GM19452 (cell line): ENCODE measurements at regions not wholly inside any gene's neighbourhood (a gene's known extent, or its start where the extent isn't known, plus 50 kb on each side); places are given as distances from the start of the nearest gene placed in this dataset.

Experiments
- ATAC-seq: cut with Tn5 transposase; IDR thresholded peaks from one replicate; pipeline ENCODE4 v1.9.1; 2021; ENCODE audit not compliant: unreplicated experiment

DNA sequence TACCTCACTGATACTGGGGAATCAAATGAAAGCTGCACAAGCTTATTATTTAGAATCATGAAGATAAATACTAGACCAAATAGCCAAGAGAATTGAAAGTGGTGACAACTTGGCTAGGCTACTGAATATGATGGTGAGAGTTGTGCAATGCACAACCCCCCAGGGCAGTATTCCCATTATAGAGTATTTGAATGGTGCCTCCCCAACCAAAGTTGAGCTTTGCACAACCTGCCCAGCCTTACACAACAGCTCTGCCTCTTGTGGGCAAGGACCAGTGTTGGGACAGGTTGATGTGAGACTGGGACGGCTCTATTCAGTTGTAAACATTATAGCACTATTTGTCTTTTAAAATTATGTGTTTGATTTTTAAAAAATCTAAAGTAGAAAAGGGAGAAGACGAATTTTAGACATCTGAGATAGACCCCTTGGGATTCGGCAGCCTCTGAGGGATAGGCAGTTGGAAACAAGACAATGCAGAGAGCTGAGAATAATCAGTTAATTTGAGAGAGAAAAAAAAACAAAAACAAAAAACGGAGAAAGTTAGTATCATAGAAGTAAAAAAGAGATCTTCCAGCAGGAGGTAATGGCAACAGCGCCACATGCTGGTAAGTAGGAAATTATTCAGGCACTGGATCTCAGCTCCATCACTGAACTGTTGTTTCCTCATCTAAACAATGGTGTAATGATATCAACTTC lies 91.0 kb upstream of the KCNA3 start:
- no peak for ATAC-seq

DNA sequence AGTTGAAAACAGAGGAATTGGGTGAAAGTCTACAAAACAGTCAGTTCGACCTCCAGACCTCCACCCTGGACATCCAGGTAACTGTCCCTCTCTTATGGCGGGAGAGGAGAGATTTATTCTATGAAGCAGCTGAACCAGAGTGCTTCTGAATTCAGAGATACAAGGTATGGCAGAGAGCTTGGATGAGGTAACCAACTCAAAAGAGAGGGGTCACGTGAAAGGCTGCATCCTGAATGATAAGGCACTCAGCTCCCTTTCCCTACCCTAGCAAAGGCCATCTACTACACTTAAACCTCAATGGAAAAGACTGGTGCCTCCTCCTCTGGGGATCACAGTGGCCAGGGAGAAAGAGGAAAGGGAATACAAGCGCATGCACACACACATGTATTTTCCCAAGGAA lies 88.4 kb upstream of the KCNA3 start:
- no peak for ATAC-seq

DNA sequence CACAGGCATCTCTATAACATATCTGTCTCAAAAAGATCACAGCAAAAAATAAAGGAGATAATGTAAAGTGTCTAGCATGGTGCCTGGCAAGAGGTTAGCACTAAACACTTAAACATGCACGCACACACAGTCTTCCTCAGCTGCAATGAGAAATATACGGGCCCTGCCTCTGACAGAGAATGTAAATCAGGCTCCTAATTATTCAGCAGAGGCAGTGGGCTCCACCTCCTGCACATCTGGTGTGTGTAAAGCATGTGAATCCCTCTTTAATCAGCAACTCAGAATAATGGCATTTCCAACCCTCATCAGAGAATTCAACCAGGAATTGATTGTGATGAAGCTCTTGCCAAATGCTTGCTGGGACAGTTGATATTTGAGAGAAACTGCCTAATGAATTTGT lies 85.6 kb upstream of the KCNA3 start:
- ATAC-seq: no peak

DNA sequence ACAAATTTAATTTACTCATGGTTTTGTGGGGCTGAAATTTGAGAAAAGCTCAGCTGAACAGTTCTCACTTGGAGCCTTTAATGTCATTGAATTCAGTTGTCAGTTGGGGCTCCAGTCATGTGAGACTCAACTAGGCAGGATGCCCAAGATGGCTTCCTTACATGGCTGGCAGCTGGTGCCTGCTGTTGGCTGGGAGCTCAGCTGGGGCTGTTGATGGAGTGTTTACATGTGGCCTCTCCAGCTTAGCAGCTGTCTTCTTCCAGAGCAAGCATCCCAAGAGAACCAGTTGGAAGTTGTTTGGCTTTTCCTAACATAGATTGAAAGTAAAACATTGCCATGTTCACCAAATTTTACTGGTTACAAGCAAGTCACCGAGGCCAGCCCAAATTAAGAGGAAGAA lies 81.8 kb upstream of the KCNA3 start:
- no peak for ATAC-seq

DNA sequence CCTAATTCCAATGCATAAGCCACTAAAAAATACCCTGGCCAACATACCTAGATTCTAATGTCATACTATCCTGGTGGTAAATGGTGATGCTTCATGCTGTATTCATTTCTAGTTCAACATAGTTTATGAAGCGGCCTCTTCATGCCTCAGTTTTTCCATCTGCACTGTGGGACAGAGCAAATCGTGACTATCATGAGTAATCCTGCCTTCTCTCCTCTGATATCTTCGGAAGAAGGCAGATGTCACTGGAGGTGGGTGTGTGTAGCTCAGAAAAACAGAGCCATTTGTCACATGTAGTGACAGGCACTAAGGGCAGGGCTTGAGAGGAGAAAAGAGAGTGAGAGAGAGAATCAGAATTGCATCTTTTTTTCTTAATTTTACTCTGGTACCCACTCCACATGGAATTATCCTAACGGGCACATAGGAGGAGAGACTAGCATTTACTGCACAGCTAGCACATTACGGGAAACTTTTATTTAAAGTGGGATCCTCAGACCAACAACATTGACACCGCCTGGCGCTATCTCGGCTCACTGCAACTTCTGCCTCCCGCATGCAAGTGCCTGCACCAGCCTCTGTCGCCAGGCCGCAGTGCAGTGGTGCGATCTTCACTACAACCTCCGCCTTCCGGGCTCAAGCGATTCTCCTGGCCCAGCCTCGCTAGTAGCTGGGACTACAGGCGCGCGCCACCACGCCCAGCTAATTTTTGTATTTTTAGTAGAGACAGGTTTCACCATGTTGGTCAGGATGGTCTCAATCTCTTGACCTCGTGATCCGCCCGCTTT lies 78.4 kb upstream of the KCNA3 start:
- no peak for ATAC-seq

DNA sequence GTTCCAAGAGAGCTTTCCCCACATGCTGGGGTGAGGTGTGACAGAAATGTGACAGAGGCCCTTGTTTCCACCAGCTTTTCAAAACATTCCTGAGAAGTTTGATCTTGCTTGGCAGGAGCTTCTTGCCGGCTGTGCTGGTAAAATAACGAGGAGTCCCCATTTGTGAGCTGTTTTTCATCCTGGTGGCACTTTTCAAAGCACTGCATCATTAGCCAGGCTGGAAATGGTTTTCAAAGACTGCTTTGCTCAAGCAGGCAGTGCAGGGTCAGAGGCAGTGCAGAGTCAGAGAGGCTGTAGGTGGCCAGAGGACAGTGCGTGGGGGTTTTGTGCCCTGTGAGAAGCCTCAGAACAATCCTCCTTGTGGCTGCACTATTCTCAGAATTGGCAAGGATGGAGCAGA lies 75.8 kb upstream of the KCNA3 start:
- ATAC-seq: no peak

DNA sequence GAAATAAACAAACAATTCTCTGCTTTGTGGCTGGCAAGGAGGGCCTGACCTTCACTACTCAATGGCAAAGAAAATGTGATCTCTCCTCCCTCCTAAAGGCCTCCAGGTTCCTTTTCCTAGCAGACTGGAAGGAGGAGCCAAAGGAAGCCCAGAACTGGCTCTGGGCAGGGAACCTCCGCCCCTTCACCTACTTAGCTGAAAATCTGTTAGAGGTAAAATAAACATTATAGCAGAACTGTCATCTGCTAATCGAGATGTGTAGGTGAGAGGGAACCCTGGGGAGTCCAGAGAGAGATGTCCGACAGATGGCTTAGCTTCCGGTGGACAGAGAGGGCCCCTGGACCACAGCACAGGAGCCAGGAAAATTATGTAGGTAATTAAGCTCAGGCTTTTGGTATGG lies 75.2 kb upstream of the KCNA3 start:
- ATAC-seq: no peak

DNA sequence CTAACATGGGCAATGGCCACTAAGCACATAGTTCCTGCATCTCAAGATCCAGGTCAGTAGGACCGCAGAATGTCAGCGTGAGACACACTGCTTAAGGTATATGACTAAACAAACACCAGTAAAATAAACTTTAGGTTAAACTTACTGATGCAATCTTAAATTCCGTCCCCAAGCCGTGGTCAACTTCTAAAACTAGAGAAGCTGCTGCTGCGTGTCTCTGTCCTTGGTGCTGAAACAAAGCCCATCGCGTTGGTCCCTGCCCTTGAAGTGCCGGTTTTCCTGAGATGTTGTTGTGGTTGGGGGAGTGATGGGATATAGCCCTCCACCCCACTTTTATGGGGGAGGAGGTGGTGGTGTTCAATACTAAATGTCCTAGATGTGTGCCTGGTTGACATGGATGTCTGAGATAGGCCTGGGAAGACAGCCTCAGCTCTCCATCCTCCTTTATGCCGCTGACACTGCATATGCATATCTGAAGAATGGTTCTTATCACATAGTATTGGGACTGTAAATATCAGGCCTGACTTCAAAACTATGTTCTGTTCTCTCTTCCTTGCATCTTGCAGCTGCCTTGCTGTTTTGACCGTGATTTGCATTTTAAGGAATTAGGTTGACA lies 72.0 kb upstream of the KCNA3 start:
- ATAC-seq: no peak

DNA sequence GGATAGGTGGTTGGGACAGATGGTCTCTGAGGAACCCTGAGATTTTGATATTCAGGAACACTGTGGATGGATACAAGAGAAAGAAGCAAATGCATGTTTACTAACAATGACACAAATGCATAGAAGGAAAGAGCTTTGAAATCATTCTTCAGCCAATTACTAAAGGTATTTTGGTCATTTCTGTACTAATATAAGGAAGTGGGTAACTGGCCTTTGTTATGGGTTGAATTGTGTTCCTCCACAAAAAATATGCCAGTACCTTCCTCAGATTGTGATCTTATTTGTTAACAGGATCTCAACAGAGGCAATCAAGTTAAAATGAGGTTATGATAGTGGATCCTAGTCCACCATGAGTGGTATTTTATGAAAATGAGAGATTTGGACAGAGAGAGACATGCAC lies 68.7 kb upstream of the KCNA3 start:
- no peak for ATAC-seq

DNA sequence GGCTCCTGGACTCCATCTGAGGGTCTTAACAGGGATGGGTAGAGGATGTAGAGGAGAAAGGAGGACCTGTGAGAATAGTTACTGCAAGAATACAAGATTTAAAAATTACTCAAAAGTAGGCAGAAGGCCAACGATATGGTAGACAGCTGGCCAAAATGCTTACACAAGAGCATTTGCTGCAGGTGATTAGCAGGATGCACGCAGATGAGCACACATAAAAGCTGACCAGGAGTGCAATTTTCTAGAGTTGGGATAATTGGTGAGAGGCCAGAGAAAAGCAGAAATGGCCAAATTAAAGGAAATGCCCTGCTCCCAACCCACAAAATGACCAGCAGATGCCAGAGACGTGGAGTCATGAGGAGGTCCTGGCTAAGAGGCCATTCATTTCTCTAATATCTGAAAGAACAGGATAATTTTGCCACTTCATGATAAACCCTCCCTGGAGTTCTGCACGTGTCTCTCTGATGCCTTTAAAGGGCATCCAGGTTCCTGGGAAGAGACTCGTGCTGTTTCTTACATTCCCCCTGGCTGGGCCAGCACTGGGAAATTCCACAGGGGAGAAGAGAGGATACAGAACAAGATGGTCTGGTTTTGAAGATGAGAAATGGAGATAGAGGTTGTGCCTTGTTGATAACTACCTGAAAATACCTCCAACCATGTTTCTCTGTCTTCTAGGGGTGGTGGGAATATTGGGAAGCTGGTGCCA lies 62.3 kb upstream of the KCNA3 start:
- no peak for ATAC-seq

DNA sequence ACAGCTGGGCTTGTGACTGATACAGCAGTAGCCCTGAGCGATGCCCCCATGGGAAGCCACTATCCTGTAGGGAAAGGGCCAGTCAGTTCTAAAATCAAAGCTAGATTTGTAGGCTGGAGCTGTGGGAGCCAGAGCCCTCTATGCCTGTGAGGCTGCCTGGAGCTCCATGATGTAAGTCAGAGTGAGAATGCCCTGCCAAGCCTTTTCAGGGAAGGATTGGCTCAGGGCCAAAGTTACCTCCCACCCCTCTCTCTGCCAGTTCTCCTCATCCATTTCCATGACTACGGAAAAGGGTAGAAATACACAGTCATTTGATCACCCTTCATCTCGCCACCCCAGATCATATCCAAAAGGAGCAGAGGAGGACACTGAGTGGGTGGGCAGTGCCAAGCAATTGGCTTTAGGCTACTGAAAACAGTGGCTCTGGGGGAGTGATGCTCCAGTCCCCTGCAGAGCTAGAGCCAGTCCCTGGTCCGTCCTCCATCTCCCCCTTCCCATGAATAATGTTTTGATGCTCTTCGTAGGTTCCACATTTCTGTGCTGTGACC lies 59.5 kb upstream of the KCNA3 start:
- ATAC-seq: no peak

DNA sequence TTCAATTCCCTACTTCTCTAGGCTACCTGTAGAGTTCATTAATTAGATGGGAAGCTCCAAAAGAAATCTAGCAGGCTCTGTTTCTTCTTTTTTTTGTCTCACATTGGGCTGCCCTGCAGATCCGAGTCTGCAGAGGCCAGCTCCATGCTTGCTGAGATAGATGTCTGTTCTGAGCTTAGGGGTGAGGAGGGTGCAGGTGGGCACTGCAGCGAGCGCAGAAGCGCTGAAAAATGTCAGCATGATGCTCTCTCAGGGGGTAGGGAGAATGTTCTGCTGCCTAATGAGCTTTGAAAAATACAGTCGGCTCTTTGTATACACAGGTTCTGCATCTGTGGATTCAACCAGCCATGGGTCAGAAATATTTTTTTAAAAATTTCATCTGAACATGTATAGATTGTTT lies 56.8 kb upstream of the KCNA3 start:
- ATAC-seq: no peak

DNA sequence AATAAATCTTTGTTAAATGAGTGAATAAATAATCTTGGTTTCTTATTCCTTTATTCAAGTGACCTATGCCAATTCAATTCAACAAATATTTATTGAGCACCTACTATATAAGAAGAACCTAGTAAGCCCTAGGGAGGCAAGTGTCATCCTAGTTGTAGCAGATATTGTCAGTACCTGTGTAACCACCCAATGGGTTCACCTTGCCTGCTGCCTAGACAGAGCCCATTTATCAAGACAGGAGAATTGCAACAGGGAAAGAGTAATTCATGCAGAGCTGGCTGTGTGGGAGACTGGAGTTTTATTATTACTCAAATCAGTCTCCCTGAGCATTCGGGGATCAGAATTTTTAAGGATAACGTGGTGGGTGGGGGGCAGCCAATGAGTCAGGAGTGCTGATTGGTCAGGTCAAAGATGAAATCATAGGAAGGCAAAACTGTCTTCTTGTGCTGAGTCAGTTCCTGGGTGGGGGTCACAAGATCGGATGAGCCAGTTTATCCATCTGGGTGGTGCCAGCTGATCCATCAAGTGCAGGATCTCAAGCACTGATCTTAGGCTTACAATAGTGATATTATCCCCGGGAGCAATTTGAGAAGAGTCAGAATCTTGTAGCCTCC lies 53.8 kb upstream of the KCNA3 start:
- ATAC-seq: no peak

DNA sequence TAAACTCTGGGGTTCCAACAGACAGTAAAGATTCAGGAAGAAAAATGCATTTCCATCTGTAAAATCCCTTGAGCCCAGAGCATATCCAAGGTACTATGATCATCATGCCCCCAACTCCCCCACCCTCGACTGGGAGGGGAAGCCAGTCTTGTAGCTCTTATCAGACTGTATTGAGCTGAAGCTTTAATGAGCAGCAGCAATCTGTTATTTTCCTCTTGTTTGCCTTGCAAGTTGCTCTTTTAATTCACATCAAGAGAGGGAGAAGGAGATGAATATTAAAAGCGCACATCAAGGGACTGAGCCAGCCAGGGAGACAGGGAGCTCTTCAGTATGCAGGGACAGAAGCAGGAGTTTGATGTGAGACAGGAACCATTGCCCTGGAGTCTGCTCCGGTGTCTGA lies 52.5 kb upstream of the KCNA3 start:
- no peak for ATAC-seq

DNA sequence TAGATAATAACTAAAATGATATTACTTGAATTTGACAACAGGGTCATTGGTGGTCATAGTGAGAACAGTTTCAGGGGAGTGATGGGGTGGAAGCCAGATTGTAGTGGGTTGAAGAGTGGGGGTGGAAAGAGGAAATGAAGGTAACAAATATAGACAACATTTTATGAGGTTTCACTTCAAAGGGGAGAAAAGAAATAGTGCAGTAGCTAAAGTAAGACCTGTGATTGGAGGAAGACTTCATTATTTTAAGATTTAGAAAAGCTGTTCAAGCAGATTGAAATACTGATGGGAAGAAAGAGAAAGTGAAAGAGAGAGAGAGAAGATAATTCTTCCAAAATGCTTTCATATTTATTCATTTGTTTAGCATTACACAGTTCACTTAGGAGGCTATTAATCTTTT lies 52.0 kb upstream of the KCNA3 start:
- peak; percentile 97 for ATAC-seq
